ELF-1 (cell line): ENCODE measurements at regions not wholly inside any gene's neighbourhood (a gene's known extent, or its start where the extent isn't known, plus 50 kb on each side); places are given as distances from the start of the nearest gene placed in this dataset.

Experiments
- DNase-seq: peaks from one replicate; pipeline ENCODE4 v3.0.0-alpha.2; 2016; ENCODE audit warnings: low read depth, low spot score

- DNase-seq, result no peak
These were observed 490.9 kb downstream of the NPHP4 start for GRCh38 chr1:5501206-5501930.

- no peak for DNase-seq
These were observed 491.7 kb downstream of the NPHP4 start for GRCh38 chr1:5500541-5500940.

- DNase-seq, result no peak
These were observed 494.7 kb downstream of the NPHP4 start for GRCh38 chr1:5497503-5497902.

GRCh38 chr1:5495596-5496410, 496.4 kb downstream of the NPHP4 start:
- no peak for DNase-seq

- no peak for DNase-seq
These were observed 497.7 kb downstream of the NPHP4 start for GRCh38 chr1:5494518-5494917.

GRCh38 chr1:5493851-5494311, 498.3 kb downstream of the NPHP4 start:
- DNase-seq, result peak; percentile 69

GRCh38 chr1:5493275-5493674, 498.9 kb downstream of the NPHP4 start:
- no peak for DNase-seq

GRCh38 chr1:5492846-5493245, 499.4 kb downstream of the NPHP4 start:
- DNase-seq, result peak; percentile 34

- DNase-seq, result peak; percentile 9
These were observed 500.9 kb downstream of the NPHP4 start for GRCh38 chr1:5491207-5491904.

GRCh38 chr1:5490635-5491034, 501.6 kb downstream of the NPHP4 start:
- DNase-seq, result peak; percentile 67

- no peak for DNase-seq
These were observed 503.8 kb downstream of the NPHP4 start for GRCh38 chr1:5488448-5488847.

GRCh38 chr1:5485968-5486696, 506.1 kb downstream of the NPHP4 start:
- DNase-seq, result no peak

GRCh38 chr1:5485436-5485835, 506.8 kb downstream of the NPHP4 start:
- peak; percentile 9 for DNase-seq

- DNase-seq, result peak; percentile 85
These were observed 507.6 kb downstream of the NPHP4 start for GRCh38 chr1:5484451-5485165.

- DNase-seq, result peak; percentile 89
These were observed 510.3 kb downstream of the NPHP4 start for GRCh38 chr1:5481889-5482288.

GRCh38 chr1:5480906-5481305, 511.3 kb downstream of the NPHP4 start:
- DNase-seq, result no peak

- DNase-seq, result no peak
These were observed 512.2 kb downstream of the NPHP4 start for GRCh38 chr1:5479876-5480646.

- no peak for DNase-seq
These were observed 513.3 kb downstream of the NPHP4 start for GRCh38 chr1:5478961-5479360.

- no peak for DNase-seq
These were observed 514.0 kb downstream of the NPHP4 start for GRCh38 chr1:5478156-5478695.

- DNase-seq, result no peak
These were observed 514.5 kb downstream of the NPHP4 start for GRCh38 chr1:5477716-5478115.
